ENCODE measurements at regions not wholly inside any gene's neighbourhood (a gene's known extent, or its start where the extent isn't known, plus 50 kb on each side); places are given as distances from the start of the nearest gene placed in this dataset.

DNA sequence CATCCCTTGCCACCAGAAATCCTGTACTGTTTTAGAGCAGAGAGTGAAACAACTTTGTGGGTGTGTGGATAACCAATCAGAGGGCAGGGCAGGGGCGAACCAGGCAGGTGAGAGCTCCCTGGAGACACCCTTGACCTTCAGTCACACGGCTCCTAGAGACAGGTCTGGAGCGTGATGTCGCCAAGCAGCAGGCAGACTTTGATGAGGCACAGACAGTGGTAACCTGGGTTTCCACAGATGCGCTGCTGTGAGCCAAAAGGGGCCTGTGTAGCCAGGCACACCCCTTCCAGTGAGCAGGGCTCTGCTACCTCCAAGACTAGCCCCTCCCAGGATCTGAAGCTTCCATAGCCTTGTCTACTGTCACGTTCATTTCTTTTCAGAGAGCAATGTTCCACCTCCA is 317.8 kb upstream of the ADCY2 start:
- Histone ChIP-seq H3K36me3 (ENCODE audit: control insufficient read depth, low read length) (no peaks in the 10 kb centered on the region), H3K27me3 (ENCODE audit: control insufficient read depth, low read length) (no peaks in the 10 kb centered on the region), H3F3A (ENCODE audit: control insufficient read depth, insufficient read depth) (no peaks in the 10 kb centered on the region), H3K9me3 (ENCODE audit: control insufficient read depth, insufficient read depth, low read length) (no peaks in the 10 kb centered on the region), H4K20me1 (ENCODE audit: control insufficient read depth, insufficient read depth, low read depth, low read length) (no peaks in the 10 kb centered on the region), H3K79me2 (ENCODE audit: control insufficient read depth, low read length) (no peaks in the 10 kb centered on the region), H3K27ac (ENCODE audit: low read depth, low read length) (no peak overlapping the region), H3K9me2 (replicated peaks; ENCODE audit: control insufficient read depth, low read length) (no peaks in the 10 kb centered on the region), H3K4me2 (ENCODE audit: low read length) (no peak overlapping the region), H3K4me3 (ENCODE audit: low read length) (no peak overlapping the region), H3K4me1 (ENCODE audit: control insufficient read depth, low read length) (no peaks in the 10 kb centered on the region)
- TF ChIP-seq, protein P1, sequence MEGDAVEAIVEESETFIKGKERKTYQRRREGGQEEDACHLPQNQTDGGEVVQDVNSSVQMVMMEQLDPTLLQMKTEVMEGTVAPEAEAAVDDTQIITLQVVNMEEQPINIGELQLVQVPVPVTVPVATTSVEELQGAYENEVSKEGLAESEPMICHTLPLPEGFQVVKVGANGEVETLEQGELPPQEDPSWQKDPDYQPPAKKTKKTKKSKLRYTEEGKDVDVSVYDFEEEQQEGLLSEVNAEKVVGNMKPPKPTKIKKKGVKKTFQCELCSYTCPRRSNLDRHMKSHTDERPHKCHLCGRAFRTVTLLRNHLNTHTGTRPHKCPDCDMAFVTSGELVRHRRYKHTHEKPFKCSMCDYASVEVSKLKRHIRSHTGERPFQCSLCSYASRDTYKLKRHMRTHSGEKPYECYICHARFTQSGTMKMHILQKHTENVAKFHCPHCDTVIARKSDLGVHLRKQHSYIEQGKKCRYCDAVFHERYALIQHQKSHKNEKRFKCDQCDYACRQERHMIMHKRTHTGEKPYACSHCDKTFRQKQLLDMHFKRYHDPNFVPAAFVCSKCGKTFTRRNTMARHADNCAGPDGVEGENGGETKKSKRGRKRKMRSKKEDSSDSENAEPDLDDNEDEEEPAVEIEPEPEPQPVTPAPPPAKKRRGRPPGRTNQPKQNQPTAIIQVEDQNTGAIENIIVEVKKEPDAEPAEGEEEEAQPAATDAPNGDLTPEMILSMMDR (IDR thresholded peaks at IDR 0.05; ENCODE audit: low read depth, low read length, poor library complexity, severe bottlenecking), result no peak
- no peak for TF ChIP-seq EZH2phosphoT487 (IDR thresholded peaks at IDR 0.05; ENCODE audit: borderline replicate concordance, low read length)

DNA sequence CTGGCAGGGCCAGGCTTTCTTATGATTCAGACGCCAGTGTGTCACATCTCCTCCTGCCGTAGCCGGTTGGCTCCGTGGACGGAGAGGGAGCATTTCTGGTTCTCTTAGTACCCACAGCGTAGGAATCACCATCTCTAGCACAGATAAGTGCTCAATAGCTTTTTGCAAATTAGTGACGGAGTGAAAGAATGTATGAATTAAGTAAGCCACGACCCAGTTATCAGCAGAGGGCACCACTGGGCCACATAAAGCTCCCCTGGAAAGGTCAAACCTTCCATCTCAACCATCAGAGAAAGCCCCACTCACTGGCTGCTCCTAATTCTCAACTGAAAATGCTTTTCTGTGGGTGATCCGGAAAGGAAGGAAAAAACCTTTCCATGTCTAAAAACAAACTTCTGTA is 317.0 kb upstream of the ADCY2 start:
- TF ChIP-seq EZH2phosphoT487 (IDR thresholded peaks at IDR 0.05; ENCODE audit: borderline replicate concordance, low read length), result no peak
- TF ChIP-seq, protein P1 (IDR thresholded peaks at IDR 0.05; ENCODE audit: low read depth, low read length, poor library complexity, severe bottlenecking), result peak; percentile 34
- Histone ChIP-seq H3K4me2 (ENCODE audit: low read length) (no peak overlapping the region), H3K9me2 (replicated peaks; ENCODE audit: control insufficient read depth, low read length) (no peaks in the 10 kb centered on the region), H4K20me1 (ENCODE audit: control insufficient read depth, insufficient read depth, low read depth, low read length) (no peaks in the 10 kb centered on the region), H3K4me1 (ENCODE audit: control insufficient read depth, low read length) (no peaks in the 10 kb centered on the region), H3K4me3 (ENCODE audit: low read length) (no peak overlapping the region), H3F3A (ENCODE audit: control insufficient read depth, insufficient read depth) (no peaks in the 10 kb centered on the region), H3K27me3 (ENCODE audit: control insufficient read depth, low read length) (no peaks in the 10 kb centered on the region), H3K27ac (ENCODE audit: low read depth, low read length) (no peak overlapping the region), H3K36me3 (ENCODE audit: control insufficient read depth, low read length) (no peaks in the 10 kb centered on the region), H3K9me3 (ENCODE audit: control insufficient read depth, insufficient read depth, low read length) (no peaks in the 10 kb centered on the region), H3K79me2 (ENCODE audit: control insufficient read depth, low read length) (no peaks in the 10 kb centered on the region)

DNA sequence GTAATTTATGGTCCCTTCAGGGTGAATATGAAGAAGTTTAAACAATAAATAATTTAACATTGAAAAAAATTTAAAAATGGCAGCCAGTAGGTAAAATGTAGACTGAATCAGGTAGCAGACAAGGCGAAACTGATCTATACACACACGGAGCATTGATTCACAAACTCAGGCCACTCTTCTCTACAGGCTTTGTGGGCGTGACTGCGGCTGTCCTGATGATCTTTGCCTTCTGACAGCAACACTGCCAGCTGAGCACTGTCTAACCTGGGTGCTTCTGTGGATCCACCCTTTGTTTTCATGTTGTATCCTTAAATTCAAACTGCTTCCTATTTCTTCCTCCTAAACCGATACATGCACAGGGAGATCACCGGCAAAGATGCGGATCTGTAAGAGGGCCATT is 315.4 kb upstream of the ADCY2 start:
- no peak overlapping the region for H3K4me2 ChIP-seq (ENCODE audit: low read length)
- no peak overlapping the region for H3K27ac ChIP-seq (ENCODE audit: low read depth, low read length)
- H4K20me1 ChIP-seq (ENCODE audit: control insufficient read depth, insufficient read depth, low read depth, low read length), result no peaks in the 10 kb centered on the region
- TF ChIP-seq EZH2phosphoT487 (IDR thresholded peaks at IDR 0.05; ENCODE audit: borderline replicate concordance, low read length), result no peak
- TF ChIP-seq, protein P1 (IDR thresholded peaks at IDR 0.05; ENCODE audit: low read depth, low read length, poor library complexity, severe bottlenecking), result no peak
- no peaks in the 10 kb centered on the region for H3K9me3 ChIP-seq (ENCODE audit: control insufficient read depth, insufficient read depth, low read length)
- no peaks in the 10 kb centered on the region for H3F3A ChIP-seq (ENCODE audit: control insufficient read depth, insufficient read depth)
- H3K79me2 ChIP-seq (ENCODE audit: control insufficient read depth, low read length), result no peaks in the 10 kb centered on the region
- no peaks in the 10 kb centered on the region for H3K9me2 ChIP-seq (replicated peaks; ENCODE audit: control insufficient read depth, low read length)
- H3K27me3 ChIP-seq (ENCODE audit: control insufficient read depth, low read length), result no peaks in the 10 kb centered on the region
- no peaks in the 10 kb centered on the region for H3K4me1 ChIP-seq (ENCODE audit: control insufficient read depth, low read length)
- H3K36me3 ChIP-seq (ENCODE audit: control insufficient read depth, low read length), result no peaks in the 10 kb centered on the region
- no peak overlapping the region for H3K4me3 ChIP-seq (ENCODE audit: low read length)
